Right lobe of liver (tissue), 6 donors: ENCODE measurements at regions not wholly inside any gene's neighbourhood (a gene's known extent, or its start where the extent isn't known, plus 50 kb on each side); places are given as distances from the start of the nearest gene placed in this dataset.
A peak's percentile ranks its signal among the peaks of the same experiment; 100 is the strongest.

Source experiments
- ATAC-seq, 4 donors: fragments of 200-7000 bp; cut with Tn5 transposase; one replicate each; pipeline ENCODE4 v1.9.1; 2020; ENCODE audit warnings: mild to moderate bottlenecking in 4 of 4, moderate library complexity in 4 of 4
- DNase-seq, 3 donors: peaks; one replicate each; pipeline ENCODE4 v3.0.0-alpha.2; 2020
- H3K27ac ChIP-seq, 3 donors: fragments of 200-600 bp; one replicate each; pipeline ENCODE4 v1.8.0; 2022
- H3K27me3 ChIP-seq, 2 donors: fragments of 200-600 bp; one replicate each; pipeline ENCODE4 v1.8.0; 2022
- H3K36me3 ChIP-seq, 4 donors: fragments of 200-600 bp; sonication (generic) in 1 of 4; one replicate each; pipeline versions ENCODE4 v1.5.1 to v1.8.0; 2017 to 2022; ENCODE audit warnings: control low read depth in 1 of 4
- H3K4me1 ChIP-seq, 4 donors: fragments of 200-600 bp; sonication (generic) in 1 of 4; one replicate each; pipeline versions ENCODE4 v1.5.1 to v1.8.0; 2017 to 2022; ENCODE audit warnings: control low read depth in 1 of 4
- H3K4me3 ChIP-seq, 3 donors: fragments of 200-600 bp; one replicate each; pipeline ENCODE4 v1.8.0; 2022
- H3K9me3 ChIP-seq, 4 donors: fragments of 200-600 bp; sonication (generic) in 1 of 4; one replicate each; pipeline versions ENCODE4 v1.5.1 to v1.8.0; 2017 to 2022; ENCODE audit warnings: control low read depth in 1 of 4
- CTCF ChIP-seq, 4 donors: fragments of 200-600 bp in 3 of 4; fragments of 450-650 bp in 1 of 4; IDR thresholded peaks; one replicate each; pipeline versions ENCODE4 v1.5.1 to v1.8.0; 2016 to 2022; ENCODE audit warnings: antibody characterized with exemption in 4 of 4, mild to moderate bottlenecking in 2 of 4
- POLR2A ChIP-seq: fragments of 450-650 bp; IDR thresholded peaks from one replicate; pipeline ENCODE4 v1.6.1; 2017; ENCODE audit warnings: antibody characterized with exemption, mild to moderate bottlenecking
- WGBS: methylation state at CpG from one replicate; pipeline ENCODE4 v1.1.6; 2018; ENCODE audit warnings: low coverage, low lambda C conversion rate; ENCODE audit not compliant: insufficient coverage; ENCODE audit errors: missing lambda C conversion rate; 5-methylcytosine and 5-hydroxymethylcytosine counted together
- intact Hi-C, 2 donors: fragments of 100-400 bp; cut with DNase I; formaldehyde crosslinking; loops; one replicate each; pipeline versions ENCODE4 v1.11.2 to v1.14.1; 2022
- donor health status: DM: no; HTN: yes; CAD: no.
- donor health status: DM: no; HTN: no; CAD: no.
- donor health status: DM: no; HTN: no; CAD: no.
- donor health status: DM: no; HTN: yes; CAD: no.
- donor health status: DM: no; HTN: yes; CAD: no.

DNA sequence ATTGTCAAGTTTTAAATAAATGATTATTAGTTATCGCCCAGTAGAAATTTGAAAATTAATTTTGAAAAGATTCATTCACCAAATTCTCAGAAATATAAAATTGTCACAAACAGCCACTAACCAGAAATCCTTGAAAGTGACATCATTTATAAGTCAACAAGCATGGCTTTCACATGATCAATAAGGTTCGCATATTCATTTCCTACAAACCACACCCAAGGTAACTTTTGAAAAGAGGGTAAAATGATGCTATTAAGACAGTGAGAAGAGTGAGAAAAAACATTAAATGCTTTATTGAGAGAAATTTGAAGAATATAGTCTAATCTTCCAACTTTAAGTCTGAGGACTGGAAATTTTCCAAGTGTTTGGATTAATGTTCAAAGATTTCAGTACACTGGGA is 263.6 kb upstream of the ALCAM start:
- Histone ChIP-seq H3K4me1 (no peaks in the 10 kb centered on the region), H3K4me3 (no peak overlapping the region), H3K27me3 (no peaks in the 10 kb centered on the region), H3K27ac (no peak overlapping the region), H3K9me3 (no peaks in the 10 kb centered on the region), H3K36me3 (no peaks in the 10 kb centered on the region)
- no peak for ATAC-seq
- no peak for TF ChIP-seq CTCF (IDR thresholded peaks at IDR 0.05)
- no peak for TF ChIP-seq POLR2A
- no peak for DNase-seq
- 75% methylated on average over 2 of the region's 2 CpGs for WGBS
- intact Hi-C loops: no loop called here

- Histone ChIP-seq H3K4me1 (no peaks in the 10 kb centered on the region), H3K27ac (no peak overlapping the region), H3K4me3 (no peak overlapping the region), H3K36me3 (no peaks in the 10 kb centered on the region), H3K9me3 (peaks cover 0 to 11% (median 0%) of the 10 kb centered on the region in 4 donors), H3K27me3 (no peaks in the 10 kb centered on the region)
- intact Hi-C loops: no loop called here
- WGBS: 33% methylated on average over 1 of the region's 1 CpG
- ATAC-seq: no peak
- TF ChIP-seq CTCF (IDR thresholded peaks at IDR 0.05): no peak
- no peak for DNase-seq
These were observed 257.9 kb upstream of the ALCAM start for GRCh38 chr3:105108823-105109222.

DNA sequence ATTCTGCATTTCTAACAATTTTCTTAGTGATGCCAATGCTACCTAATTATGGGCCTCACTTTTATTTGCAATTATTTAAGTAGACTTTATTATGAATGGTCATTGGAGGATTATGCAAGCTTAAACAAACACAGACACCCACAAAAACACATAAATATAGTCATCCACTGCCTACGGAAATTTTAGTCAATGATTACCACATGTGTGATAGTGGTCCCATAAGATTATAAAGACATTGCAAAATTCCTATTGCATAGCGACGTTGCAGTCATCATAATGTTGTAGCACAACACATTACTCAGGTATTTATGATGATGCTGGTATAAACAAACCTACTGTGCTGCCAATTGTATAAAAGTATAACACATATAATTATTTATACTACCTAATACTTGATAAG is 247.8 kb upstream of the ALCAM start:
- peak in 1 of 4 donors; percentile 82 for ATAC-seq
- intact Hi-C loops: no loop called here
- H3K36me3 ChIP-seq: no peaks in the 10 kb centered on the region
- no peaks in the 10 kb centered on the region for H3K4me1 ChIP-seq
- TF ChIP-seq CTCF (IDR thresholded peaks at IDR 0.05) (no peak), POLR2A (no peak)
- no peak overlapping the region for H3K4me3 ChIP-seq
- no peak overlapping the region for H3K27ac ChIP-seq
- peaks cover 0 to 2% (median 0%) of the 10 kb centered on the region in 4 donors for H3K9me3 ChIP-seq
- DNase-seq: no peak
- WGBS: 26% methylated on average over 3 of the region's 3 CpGs
- no peaks in the 10 kb centered on the region for H3K27me3 ChIP-seq

DNA sequence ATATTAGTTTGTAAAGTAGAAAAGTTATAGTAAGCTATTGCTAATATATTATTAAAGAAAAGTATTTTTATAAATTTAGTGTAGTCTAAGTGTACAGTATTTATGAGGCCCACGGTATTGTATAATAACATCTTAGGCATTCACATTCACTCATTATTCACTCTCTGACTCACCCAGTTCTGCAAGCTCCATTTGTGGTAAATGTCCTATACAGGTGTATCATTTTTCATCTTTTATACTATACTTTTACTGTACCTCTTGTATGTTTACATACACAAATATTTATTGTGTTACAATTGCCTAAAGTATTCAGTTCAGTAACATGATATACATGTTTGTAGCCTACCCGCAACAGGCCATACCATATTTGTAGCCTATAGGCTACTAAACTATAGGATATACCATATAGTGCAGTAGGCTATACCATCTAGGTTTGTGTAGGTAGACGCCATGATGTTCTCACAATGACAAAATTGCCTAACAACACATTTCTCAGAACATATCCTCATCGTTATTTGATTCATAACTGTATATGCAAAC is 246.8 kb upstream of the ALCAM start:
- H3K4me3 ChIP-seq: no peak overlapping the region
- H3K9me3 ChIP-seq: peaks cover 0 to 2% (median 0%) of the 10 kb centered on the region in 4 donors
- no peaks in the 10 kb centered on the region for H3K36me3 ChIP-seq
- ATAC-seq: no peak
- intact Hi-C loops: no loop called here
- no peaks in the 10 kb centered on the region for H3K27me3 ChIP-seq
- H3K4me1 ChIP-seq: no peaks in the 10 kb centered on the region
- DNase-seq: no peak
- no peak for TF ChIP-seq POLR2A
- no peak for TF ChIP-seq CTCF (IDR thresholded peaks at IDR 0.05)
- 78% methylated on average over 4 of the region's 4 CpGs for WGBS
- H3K27ac ChIP-seq: no peak overlapping the region

GRCh38 chr3:105130911-105131310 is 235.8 kb upstream of the ALCAM start:
- TF ChIP-seq POLR2A (no peak), CTCF (IDR thresholded peaks at IDR 0.05) (no peak)
- Histone ChIP-seq H3K27me3 (no peaks in the 10 kb centered on the region), H3K4me3 (no peak overlapping the region)

More at GRCh38 chr3:105130911-105131310, 235.8 kb upstream of the ALCAM start:
- WGBS: 86% methylated on average over 3 of the region's 3 CpGs
- intact Hi-C loops: no loop called here
- H3K36me3 ChIP-seq: no peaks in the 10 kb centered on the region
- H3K27ac ChIP-seq: no peak overlapping the region
- DNase-seq: no peak
- peaks cover 0 to 3% (median 0%) of the 10 kb centered on the region in 4 donors for H3K9me3 ChIP-seq
- ATAC-seq: no peak
- no peaks in the 10 kb centered on the region for H3K4me1 ChIP-seq
